ENCODE measurements at regions not wholly inside any gene's neighbourhood (a gene's known extent, or its start where the extent isn't known, plus 50 kb on each side); places are given as distances from the start of the nearest gene placed in this dataset.
"Not testable (repeated sequence)": the region's sequence is repeated elsewhere in the genome, so short reads cannot be mapped to it uniquely, and the experiment has no call there.

- no peak for DNase-seq
Observed at GRCh38 chr13:107641574-107641973, 573.8 kb downstream of the LIG4 start.

GRCh38 chr13:107625648-107626047, 589.7 kb downstream of the LIG4 start:
- DNase-seq, result no peak

- no peak for DNase-seq
Observed at GRCh38 chr13:107617527-107617926, 597.8 kb downstream of the LIG4 start.

- no peak for DNase-seq
Observed at GRCh38 chr13:107612376-107612775, 603.0 kb downstream of the LIG4 start.

- DNase-seq, result no peak
Observed at GRCh38 chr13:107608736-107609135, 606.6 kb downstream of the LIG4 start.

GRCh38 chr13:107600971-107601370, 614.4 kb downstream of the LIG4 start:
- DNase-seq, result no peak

GRCh38 chr13:107596306-107596705, 619.0 kb downstream of the LIG4 start:
- DNase-seq, result not testable (repeated sequence)

GRCh38 chr13:107590556-107590955, 624.8 kb downstream of the LIG4 start:
- no peak for DNase-seq

GRCh38 chr13:107587681-107588080, 627.7 kb downstream of the LIG4 start:
- DNase-seq, result no peak

GRCh38 chr13:107586216-107586615, 629.1 kb downstream of the LIG4 start:
- DNase-seq, result no peak

GRCh38 chr13:107585469-107586180, 629.7 kb downstream of the LIG4 start:
- DNase-seq, result peak; percentile 76

- no peak for DNase-seq
Observed at GRCh38 chr13:107582171-107582570, 633.2 kb downstream of the LIG4 start.

GRCh38 chr13:107580741-107581412, 634.5 kb downstream of the LIG4 start:
- DNase-seq, result no peak

GRCh38 chr13:107576430-107576829, 638.9 kb downstream of the LIG4 start:
- DNase-seq, result no peak

GRCh38 chr13:107574517-107575210, 640.7 kb downstream of the LIG4 start:
- DNase-seq, result no peak

GRCh38 chr13:107573184-107573583, 642.2 kb downstream of the LIG4 start:
- DNase-seq, result no peak

- DNase-seq, result no peak
Observed at GRCh38 chr13:107572156-107572555, 643.2 kb downstream of the LIG4 start.

GRCh38 chr13:107568181-107568580, 647.2 kb downstream of the LIG4 start:
- DNase-seq, result no peak

- no peak for DNase-seq
Observed at GRCh38 chr13:107563099-107563925, 652.0 kb downstream of the LIG4 start.

GRCh38 chr13:107562203-107562602, 653.1 kb downstream of the LIG4 start:
- no peak for DNase-seq

- no peak for DNase-seq
Observed at GRCh38 chr13:107554460-107554859, 660.9 kb downstream of the LIG4 start.

GRCh38 chr13:107553838-107554237, 661.5 kb downstream of the LIG4 start:
- DNase-seq, result no peak

GRCh38 chr13:107551521-107551920, 663.8 kb downstream of the LIG4 start:
- DNase-seq, result no peak

Data from NCI-H774 (cell line).